Activated CD4-positive, alpha-beta T cell treated with anti-CD3 and anti-CD28 coated beads, Interleukin-2, Interleukin-6, amounts not matched to agents 100 ng/mL and 50 ng/mL, durations not matched to agents 16 hours and 8 hours (primary cell): ENCODE measurements at regions not wholly inside any gene's neighbourhood (a gene's known extent, or its start where the extent isn't known, plus 50 kb on each side); places are given as distances from the start of the nearest gene placed in this dataset.

ENCODE experiments used
- DNase-seq: peaks from one replicate; pipeline ENCODE4 v3.0.0-alpha.2; 2020

DNA sequence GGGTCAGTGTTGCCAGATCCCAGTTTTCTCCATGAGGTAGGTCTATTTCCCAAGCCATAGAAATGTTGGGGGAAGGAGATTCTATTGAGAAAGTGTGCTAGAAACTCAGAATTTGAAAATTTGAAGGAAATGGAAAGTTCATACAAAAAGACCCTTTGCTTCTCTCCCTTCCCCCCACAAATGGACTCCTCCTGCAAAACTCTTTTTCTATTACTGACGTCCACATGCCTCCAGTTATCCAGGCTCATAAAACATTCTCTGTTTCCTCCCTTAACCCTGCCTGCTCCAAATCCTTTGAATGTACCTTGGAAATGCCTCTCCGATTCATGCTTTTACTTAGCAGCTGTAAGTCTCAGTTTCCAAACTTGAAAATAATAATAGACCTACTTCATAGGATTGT, 237.5 kb upstream of the TNP1 start:
- no peak for DNase-seq

DNA sequence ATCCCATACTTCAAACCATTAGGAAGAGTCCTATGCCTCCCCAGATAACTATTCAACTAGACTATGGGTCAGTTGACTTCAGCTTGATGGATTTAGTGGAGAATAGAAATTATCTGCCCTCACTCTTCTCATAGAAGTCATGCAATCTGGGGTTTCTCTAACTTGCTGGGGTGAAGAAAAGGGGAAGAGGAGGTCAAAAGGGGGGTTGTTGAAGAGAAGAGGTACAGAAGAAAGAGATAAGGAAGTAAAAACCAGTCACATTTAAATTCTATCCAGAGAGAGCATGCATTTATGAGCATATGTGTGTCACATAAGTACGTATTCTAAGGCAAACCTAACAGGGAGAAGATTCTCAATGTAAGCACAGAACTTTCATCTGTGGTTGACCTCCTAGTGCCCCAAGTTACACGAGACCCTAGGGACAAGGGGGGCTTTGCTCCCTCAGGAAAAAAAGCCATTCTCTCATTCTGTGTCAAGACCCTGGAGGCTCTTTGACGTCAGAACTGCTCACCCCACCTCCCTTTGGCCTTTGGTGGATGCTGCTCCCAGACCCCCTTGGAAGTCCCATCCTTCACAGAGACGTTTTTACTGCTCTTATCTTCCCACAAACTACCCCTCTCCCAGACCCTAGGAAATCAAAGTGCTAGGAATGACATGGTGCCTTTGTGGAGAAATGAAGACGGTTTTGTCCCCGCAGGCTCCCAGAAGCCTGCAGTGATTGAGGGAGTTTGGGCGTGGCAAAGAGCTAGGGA, 236.8 kb upstream of the TNP1 start:
- no peak for DNase-seq

DNA sequence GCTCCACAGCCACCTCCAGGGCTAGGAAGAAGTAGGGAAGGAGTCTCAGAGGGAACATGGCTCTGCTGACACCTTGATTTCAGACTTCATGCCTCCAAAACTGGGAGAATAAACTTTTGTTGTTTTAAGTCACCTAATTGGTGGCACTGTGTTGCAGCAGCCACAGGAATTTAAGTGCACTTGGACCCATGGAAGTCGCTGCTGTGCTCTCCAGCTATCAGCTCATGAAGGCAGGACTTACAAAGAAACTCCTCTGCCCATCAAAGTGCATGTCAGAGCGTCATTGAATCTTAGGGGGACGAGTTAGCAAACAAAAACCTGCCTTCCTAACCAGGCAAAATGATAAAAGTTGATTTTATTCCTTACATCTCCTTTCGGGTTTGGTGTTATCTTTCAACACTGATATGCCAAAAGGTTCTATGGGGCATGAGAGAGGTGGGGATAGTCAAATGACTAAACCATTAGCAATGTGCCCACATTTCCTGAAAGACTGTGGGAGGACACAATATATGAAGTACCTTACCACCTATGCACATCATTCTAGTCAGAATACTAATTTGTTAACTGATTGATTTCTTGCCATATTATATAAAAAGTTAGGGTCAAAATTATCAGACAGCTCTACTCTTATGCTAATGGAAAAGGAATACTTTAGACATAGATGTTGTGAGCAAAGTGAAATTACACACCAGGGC, 235.8 kb upstream of the TNP1 start:
- DNase-seq = no peak

DNA sequence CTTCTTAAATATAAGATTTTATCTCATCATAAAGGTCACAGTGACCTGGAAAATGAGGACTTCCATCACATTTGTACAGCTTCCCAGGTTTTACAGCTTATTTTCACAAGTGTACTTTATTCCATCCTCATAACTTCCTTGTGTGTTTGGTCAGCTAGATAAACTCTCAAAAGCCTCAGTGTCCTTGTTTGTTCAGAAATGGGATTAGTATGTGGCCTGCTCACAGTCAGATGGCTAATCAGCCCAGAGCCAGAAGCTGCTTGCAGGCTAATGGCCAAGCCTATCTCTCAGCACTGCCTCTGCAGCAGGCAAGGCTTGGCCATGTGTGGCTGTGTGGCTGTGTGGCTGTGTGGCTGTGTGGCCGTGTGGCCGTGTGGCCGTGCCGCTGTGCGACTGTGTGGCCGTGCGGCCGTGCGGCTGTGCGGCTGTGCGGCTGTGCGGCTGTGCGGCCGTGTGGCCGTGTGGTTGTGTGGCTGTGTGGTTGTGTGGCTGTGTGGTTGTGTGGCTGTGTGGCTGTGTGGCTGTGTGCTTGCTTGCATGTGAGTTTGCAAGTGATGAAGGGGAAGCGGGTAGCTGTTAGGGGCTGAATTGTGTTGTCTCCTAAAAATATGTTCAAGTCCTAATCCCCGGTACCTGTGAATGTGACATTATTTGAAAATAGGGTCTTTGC, 233.0 kb upstream of the TNP1 start:
- no peak for DNase-seq

DNA sequence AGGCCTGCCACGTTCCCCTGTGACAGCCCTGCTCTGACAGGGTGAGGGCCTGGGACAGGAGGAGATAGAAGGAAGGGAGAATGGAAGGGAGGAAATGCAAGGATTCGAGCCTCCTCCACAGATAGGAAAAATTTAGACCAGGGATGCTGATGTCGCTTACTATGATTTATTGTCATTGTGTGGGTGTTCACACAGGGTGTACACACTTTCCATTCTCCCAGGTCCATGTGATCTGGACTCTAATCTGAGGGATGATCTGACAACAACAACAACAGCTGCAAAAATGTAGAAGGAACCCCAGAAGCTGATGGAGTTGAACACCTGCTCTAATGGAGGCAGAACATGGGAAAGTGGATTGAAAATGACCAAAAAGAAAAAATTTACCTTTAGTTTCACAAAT, 231.7 kb upstream of the TNP1 start:
- DNase-seq = no peak

DNA sequence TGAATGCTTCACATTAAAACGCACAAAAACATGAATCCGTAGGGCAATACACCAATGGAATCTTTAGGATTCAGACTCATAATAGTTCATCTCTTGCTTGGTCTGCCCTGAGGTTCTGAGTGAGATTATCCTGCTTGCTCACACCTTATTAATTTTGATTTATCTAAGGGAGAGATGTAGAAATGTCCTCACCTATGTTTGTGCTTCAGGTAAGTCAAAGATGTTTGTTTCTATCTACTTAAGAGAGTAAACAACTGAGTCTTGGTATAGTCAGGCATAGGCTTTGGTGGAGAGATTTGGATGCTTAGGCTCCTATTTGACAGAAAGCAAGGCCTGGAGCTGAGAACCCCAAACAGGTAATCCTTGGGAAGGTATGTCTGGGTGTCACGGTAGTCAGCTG, 231.0 kb upstream of the TNP1 start:
- no peak for DNase-seq

DNA sequence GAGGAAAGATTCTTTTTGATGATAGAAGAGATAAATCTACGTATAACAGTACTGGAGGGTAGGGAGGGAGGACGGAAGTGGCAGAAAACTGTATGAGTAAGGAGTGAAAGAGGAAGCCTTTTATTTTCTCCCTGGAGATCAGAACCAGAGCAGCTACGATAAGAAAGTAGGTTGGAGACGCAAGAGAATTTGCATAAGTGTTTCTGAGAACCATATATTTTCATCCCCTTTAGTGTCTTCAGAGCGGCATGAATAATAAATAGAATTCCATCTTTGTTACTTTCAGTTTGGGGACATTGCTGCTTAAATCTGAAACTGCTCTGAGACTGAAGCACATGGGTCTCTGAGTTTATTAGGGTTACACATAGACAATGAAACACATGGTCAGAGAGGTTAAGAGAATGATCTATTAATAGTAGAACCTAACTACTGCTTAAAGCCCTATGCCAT, 230.2 kb upstream of the TNP1 start:
- DNase-seq = peak; percentile 65

DNA sequence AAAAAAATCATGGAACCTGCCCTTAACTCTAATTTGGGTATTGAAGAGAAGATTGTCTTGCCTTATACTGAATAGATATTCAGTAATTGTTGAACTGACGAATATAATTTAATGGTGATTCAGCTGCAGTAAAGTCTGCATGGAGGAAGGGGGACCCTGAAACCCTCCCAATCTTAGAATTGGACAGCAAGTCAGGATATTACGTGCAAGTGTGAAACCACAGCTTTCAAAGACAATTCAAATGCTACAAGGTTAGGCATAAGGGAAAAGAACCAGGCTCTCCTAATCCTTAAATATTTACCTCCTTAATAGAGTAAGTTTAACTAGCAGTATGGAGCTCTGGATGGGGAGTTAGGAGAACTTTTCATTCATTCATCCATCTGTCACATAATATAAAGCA, 226.9 kb upstream of the TNP1 start:
- DNase-seq = peak; percentile 50

DNA sequence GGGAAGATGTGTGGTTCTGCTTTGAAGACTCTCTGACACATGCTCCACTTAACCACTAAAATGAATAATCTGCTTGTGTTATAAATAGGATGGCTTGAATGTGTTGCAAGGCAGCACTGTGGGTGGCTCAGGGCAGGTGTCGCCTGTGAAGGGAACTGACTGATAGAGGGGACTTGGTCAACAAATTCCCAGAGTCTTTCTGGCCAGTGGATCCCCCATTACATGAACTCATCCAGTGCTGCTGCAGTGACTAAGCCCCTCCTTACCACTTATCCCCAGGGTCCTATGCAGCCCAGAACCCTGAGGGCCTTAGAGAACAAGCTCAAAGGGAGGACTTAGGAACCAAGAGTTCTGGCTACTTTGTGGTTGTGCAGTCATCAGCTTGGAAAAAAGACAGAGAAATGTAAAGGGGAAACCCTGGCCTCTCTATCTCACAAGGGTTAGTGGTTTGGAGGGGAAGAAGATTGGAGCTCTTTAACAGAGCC, 226.2 kb upstream of the TNP1 start:
- peak; percentile 61 for DNase-seq

DNA sequence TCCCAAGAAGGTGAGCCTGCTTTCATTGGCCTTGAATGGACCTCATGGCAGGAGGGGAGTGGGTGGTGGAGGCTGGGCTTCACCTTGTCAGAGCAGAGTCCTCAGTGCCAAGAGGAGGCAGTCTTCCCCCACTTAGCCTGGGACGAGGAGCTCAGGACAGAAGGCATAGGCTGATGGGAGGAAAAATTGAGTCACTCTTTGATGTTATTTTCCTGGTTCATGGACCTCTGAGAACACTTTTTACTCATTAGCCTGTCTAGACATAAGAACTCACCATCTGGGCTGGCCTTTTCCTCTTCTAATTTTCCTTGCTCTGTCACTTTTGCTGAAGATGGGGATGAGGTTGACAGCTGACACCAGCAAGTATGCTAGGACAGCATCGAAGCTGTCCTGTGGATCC, 225.7 kb upstream of the TNP1 start:
- no peak for DNase-seq

DNA sequence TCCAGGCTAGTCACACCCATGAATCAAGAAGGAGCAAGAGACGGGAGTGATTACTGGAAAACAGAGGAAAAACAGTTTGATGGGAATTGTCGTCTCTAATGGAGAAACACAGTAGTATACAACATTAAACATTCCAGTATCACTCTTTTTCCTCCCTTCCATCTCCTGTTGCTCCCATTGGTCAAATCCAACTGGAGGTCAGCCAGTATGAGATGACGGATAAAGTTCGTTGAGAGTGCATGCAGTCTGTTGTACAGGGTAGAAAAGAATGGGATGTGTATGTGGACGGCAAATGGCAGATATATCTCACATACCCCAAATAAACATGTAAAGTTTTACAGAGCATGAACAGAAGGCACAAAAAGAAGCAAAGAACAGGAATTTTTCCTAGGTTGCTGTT, 221.9 kb upstream of the TNP1 start:
- DNase-seq = no peak

DNA sequence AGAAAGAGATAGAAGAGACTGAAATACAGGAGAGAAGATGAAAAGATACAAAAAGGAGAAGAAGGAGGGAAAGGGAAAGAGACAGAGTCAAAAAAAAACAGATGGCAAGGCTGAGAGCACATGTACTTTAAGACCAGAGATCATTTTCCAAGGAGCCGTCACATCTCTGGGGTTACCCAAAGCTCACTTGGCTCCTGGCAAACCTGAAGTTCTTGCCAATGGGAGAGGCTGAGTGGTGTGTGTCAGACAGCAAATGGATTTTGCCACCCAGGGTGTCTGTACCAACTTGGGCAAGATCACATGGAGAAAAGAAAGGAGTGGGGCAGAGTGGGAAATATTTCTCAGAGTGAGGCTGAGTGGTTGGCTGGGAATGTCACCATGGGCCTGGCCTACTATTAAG, 219.3 kb upstream of the TNP1 start:
- no peak for DNase-seq

DNA sequence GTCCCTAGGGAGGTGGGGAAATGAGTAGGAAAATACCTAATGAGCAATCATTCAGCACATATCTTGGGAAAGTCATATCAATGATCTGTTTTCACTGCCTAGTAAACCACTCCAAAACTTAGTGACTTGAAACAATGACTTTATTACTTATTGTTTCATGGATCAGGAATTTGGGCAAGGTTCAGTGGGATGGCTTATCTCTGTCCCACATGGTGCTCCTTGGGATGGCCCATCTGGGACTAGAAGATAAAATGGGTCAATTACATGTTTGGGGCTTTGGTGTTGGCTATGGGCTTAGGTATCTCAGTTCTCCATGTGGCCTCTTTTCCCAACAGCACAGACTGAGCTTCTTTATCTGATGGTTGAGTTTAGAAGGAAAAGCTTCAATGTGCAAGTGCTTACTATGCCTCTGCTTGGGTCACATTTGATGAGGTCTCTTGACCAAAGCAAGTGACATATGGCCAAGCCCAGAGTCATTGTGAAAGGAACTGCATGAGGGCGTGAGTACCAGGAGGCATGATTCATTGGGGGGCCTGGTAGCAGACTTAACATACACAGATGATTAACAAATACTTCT, 218.1 kb upstream of the TNP1 start:
- DNase-seq = peak; percentile 29

DNA sequence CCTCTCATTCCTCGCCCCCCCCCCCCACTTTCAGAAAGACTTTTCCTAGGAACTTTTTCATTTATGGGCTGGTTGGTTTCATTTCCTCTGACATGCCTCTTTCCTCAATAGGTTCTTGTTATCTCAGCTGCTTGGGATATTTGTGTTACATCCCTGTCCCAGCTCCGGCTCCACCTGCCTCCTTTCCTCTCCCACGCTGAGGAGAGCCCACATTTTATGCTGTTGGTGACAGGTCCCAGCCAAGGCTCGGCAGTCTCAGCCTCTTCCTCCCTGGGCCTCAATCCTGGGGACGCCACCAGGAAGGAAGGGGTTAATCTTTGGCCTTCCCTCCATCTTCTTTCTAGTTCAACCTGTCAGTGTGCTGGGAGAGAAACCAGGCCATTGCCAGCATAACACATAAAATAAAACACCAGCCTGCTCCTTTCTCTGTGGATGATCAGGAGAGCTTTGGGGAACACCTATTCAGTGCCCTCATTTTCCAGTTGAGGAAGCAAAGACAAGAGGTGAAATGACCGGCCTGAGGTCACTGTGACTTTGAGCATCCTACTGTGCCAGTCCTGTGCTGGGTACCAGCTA, 216.9 kb upstream of the TNP1 start:
- DNase-seq = no peak

DNA sequence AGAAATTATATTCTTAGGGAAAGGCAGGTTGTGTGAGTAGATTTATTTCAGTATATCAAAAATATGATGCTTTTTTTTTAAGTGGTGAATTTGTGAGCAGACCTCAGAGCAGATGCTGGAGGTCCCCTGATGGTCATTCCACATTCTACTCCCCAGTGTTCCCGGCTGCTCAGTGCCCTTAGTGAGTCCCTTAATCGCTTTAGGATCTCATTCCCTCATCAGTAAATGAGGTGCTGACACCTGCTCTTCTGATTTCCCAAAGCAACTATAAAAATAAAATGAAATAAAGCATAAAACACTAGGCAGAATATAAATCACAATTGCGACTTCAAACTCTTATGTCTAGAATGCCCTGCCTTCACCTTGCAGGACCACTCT, 216.2 kb upstream of the TNP1 start:
- no peak for DNase-seq

DNA sequence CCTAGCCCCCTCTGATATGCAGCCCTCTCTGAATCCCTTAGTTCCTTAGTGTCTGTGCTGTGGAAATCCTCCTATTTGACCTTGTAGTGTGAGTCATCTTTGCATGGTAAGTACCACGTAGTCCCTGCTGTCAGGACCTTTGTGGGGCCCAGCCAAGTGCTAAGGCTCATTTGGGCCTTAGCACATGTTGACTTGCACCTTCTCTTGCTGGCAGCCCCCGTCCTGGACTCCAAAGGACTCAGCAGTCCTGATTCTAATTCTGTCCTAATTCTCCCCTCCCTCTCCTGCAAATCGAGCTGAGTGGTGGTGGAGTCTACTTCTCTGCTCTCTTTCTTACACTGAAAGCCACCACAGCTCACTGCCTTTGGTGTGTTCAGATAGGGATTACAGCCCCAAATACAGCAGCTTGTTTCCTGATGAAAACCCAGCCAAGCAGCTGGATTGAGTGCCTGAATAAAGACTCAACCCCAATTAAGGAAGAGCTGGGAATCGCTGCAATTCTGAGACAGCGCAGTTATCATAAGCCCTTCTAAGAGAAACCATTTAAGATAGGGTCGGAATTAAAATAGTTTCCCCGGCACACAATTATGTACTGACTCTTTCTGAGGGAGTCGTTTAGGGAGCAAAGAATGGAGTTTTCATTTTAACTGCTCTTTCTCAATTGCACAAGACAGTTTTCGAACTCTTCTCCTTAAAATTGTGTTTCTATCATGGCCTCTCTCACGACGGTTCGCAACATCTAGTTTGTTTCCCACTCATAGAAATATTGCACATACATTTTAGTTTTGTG, 215.6 kb upstream of the TNP1 start:
- DNase-seq = no peak

DNA sequence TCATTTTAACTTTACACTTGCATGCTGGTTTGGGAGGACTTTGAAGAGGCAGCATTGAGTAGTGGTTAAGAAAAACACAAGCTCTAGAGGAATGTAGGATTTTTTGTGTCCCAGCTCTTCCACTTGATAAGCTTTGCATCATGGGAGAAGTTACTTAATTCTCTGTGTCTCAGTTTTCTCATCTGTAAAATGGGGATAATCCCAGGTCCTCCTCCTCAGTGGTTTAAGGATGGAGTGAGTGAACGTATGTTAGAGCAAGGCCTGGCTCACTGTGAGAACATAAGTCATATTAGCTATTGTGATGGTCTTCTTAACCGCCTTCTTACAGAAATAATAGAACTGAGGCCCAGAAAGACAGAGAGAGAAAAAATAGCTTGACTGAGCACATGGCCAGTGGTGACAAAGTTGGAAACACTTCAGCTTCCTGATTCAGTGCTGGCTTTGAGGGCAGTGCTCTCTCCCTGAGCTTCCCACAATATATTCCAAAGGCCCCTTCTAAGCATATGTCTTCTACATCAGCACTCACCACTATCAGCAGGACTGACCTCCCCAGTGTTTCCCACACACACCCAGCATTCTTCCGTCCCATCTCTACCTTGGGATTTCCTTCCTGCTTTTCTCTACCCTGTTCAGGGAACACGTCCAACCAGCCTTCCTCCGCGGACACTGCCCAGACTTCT, 214.9 kb upstream of the TNP1 start:
- no peak for DNase-seq

DNA sequence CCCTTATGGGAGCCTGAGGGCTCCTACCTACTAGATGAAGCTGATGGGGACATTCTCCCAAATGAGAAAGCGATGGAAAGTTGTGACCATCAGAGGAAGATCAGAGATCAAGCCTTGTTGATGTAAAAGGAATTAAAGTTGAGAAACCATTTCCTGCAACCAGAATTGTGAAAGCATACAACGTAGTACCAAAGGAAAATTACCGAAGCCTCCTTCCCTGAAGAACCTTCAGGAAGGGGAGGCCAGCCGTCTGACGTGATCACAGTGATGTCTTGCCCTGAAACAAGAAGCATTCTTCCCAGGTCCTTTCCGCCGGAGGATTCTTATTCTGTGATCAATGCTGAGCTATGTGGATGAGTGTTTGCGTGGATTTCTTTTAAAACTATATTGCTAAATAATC, 211.6 kb upstream of the TNP1 start:
- no peak for DNase-seq

DNA sequence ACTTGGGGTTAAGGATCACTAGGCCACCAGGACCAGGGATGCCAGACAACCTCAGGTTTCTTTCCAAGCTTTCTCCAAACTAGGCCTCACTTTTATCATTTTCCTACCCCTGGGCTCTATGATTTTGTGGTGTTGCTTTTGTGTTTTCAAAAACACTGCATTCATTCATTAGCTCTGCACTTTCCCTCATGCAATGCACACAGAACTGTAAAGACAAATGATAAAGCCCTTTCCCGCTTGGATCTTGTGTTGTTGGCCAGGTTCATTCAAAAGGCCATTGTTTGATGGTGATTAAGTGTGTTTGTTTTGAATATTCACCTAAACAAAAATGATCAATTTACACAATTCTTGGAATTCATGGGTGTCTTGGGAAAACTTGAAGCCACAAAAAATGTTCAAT, 210.7 kb upstream of the TNP1 start:
- no peak for DNase-seq

DNA sequence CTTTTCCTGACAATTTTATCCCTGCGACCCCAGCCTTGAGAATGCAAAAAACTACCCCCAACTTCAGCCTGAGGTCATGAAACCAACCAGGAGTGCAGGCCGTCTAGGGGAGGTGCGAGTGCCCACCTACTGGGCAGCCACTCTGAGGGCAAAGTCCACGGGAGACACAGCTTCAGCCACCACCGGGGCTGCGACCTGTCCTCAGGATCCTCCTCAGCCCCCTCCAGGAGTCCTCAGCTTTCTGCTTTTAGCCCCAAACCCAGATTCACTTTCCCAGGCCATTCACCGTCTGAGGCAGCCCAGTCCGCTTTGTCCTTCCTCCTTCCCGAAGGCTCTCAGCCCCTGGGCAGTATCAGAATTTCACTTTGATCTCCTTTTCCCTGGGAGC, 210.2 kb upstream of the TNP1 start:
- no peak for DNase-seq

DNA sequence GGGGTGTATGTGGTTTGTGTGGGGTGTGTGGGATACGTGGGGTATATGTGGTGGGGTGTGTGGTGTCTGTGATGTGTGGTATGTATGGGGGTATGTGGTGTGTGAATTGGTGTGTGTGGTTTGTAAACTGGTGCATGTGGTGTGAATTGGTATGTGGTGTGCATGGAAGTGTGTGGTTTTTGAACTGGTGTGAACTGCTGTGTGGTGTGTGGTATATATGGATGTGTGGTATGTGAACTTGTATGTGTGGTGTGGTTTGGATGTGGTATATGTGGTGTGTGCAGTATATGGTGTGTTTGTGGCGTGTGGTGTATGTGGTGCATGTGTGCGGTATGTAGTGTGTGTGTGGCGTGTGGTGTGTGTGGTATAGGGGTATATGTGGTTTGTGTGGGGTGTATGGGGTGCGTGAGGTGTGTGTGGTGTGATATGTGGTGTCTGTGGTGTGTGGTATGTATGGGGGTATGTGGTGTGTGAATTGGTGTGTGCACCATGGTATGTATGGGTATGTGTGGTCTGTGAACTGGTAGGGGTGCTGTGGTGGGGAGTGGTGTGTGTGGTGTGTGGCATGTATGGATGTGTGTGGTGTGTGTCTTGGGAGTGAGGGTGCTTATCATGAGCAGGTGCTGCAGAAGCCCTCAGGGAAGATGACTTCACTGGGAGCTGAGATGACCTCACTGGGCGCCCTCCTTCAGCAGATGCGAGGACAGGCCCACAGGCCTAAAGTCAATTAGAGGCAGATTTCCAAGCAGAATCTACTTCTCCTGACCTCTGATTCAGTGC, 209.6 kb upstream of the TNP1 start:
- DNase-seq = no peak
